Prostate gland (tissue), 2 donors: ENCODE measurements at regions not wholly inside any gene's neighbourhood (a gene's known extent, or its start where the extent isn't known, plus 50 kb on each side); places are given as distances from the start of the nearest gene placed in this dataset.

ENCODE experiments used
- POLR2A ChIP-seq: fragments of 450-650 bp; IDR thresholded peaks from one replicate; pipeline ENCODE4 v1.6.1; 2016; ENCODE audit warnings: antibody characterized with exemption, mild to moderate bottlenecking
- POLR2AphosphoS5 ChIP-seq: sonication (generic); formaldehyde crosslinking; IDR thresholded peaks from one replicate; pipeline ENCODE4 v1.6.1; 2017; ENCODE audit warnings: antibody characterized with exemption
- TF ChIP-seq, protein P1 (sequence below), 4 experiments: fragments of 200-600 bp in 2 of 4; fragments of 450-650 bp in 2 of 4; sonication (generic) in 2 of 4; IDR thresholded peaks; 1 replicate in 3 of 4; 2 replicates in 1 of 4; pipeline ENCODE4 v1.5.1; 2016 to 2019; ENCODE audit warnings: antibody characterized with exemption in 4 of 4, mild to moderate bottlenecking in 2 of 4, moderate library complexity in 2 of 4

DNA sequence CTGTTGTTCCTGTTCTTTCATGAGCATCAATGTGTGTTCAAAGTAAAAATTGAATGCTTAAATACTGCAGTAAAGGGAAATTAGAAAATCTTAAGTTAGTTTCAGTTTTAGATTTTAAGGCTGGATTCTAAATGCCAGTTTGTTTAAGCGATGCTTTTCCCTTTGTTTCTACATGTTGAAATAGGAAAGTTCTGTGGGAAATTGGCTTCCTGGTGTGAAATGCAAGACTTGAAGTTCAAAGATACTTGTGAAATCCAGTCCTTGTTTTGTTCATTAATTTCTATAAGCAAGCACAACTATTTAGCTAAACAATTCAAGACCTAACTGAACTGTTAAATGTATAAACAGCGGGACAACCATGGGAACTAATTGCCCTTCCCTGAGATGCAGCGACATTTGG is 149.1 kb downstream of the LYPLAL1 start:
- TF ChIP-seq, protein P1, sequence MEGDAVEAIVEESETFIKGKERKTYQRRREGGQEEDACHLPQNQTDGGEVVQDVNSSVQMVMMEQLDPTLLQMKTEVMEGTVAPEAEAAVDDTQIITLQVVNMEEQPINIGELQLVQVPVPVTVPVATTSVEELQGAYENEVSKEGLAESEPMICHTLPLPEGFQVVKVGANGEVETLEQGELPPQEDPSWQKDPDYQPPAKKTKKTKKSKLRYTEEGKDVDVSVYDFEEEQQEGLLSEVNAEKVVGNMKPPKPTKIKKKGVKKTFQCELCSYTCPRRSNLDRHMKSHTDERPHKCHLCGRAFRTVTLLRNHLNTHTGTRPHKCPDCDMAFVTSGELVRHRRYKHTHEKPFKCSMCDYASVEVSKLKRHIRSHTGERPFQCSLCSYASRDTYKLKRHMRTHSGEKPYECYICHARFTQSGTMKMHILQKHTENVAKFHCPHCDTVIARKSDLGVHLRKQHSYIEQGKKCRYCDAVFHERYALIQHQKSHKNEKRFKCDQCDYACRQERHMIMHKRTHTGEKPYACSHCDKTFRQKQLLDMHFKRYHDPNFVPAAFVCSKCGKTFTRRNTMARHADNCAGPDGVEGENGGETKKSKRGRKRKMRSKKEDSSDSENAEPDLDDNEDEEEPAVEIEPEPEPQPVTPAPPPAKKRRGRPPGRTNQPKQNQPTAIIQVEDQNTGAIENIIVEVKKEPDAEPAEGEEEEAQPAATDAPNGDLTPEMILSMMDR (IDR thresholded peaks at IDR 0.05) = no peak
- TF ChIP-seq POLR2AphosphoS5 (no peak), POLR2A (no peak)
